ENCODE measurements at regions not wholly inside any gene's neighbourhood (a gene's known extent, or its start where the extent isn't known, plus 50 kb on each side); places are given as distances from the start of the nearest gene placed in this dataset.

DNA sequence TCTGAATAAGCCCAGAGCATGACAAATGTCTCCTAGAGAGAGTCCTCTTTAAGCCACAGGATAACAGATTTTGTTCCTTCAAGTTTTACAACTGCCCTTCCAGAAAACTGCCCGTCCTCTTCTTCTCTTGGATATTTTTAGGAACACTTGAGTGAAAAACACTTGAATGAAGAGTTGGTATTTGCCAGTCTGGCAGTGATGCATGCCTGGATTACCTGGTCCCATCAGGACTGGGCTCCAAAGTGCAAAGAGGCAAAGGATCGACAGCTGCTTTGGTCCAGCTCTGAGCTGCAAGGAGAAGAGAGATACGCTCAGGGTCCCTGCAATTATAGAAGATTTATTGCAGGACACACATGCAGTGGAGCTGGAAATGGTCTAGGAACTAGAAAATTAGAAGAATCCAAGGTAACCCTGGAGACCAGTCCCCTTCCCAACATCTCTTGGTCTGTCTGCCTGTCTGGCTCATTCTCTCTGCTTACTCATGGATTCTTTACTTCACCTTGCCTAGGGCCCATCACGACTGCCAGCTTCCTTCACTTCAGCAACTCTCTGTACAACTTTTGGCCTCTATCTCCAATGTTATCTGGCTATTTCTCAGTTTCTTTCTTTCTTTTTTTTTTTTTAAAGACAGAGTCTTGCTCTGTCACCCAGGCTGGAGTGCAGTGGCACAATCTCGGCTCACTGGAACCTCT, 112.1 kb upstream of the SIX2 start:
- Histone ChIP-seq H3K4me3 (no peak overlapping the region), H3K27me3 (no peaks in the 10 kb centered on the region), H3K27ac (no peak overlapping the region), H3K4me1 (no peaks in the 10 kb centered on the region), H3K9me3 (no peaks in the 10 kb centered on the region), H3K36me3 (no peaks in the 10 kb centered on the region)
- no peak for DNase-seq
- no peak for TF ChIP-seq POLR2A (IDR thresholded peaks at IDR 0.05)
- TF ChIP-seq, protein P1, sequence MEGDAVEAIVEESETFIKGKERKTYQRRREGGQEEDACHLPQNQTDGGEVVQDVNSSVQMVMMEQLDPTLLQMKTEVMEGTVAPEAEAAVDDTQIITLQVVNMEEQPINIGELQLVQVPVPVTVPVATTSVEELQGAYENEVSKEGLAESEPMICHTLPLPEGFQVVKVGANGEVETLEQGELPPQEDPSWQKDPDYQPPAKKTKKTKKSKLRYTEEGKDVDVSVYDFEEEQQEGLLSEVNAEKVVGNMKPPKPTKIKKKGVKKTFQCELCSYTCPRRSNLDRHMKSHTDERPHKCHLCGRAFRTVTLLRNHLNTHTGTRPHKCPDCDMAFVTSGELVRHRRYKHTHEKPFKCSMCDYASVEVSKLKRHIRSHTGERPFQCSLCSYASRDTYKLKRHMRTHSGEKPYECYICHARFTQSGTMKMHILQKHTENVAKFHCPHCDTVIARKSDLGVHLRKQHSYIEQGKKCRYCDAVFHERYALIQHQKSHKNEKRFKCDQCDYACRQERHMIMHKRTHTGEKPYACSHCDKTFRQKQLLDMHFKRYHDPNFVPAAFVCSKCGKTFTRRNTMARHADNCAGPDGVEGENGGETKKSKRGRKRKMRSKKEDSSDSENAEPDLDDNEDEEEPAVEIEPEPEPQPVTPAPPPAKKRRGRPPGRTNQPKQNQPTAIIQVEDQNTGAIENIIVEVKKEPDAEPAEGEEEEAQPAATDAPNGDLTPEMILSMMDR (IDR thresholded peaks at IDR 0.05) = no peak

DNA sequence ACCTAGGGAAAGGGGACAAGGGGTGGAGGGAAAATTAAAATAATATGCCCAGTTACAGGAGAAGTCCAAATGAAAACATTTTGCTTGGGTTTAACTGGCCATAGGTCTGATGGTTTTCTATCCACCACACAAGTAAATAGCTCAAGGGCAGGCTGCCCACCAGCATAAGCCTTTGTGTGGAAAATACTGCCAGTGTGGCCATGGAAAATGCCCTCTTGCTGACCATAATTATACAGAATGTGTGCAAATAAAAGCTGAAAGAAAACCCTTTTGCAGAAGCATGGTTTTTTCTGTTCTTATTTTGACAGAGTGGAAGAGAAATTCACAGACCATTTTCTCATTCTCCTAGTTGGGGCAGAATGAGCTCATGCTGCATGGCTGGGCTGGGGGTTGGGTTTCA, 111.3 kb upstream of the SIX2 start:
- TF ChIP-seq POLR2A (IDR thresholded peaks at IDR 0.05) = no peak
- TF ChIP-seq, protein P1 (IDR thresholded peaks at IDR 0.05) = no peak
- DNase-seq = no peak
- no peaks in the 10 kb centered on the region for H3K36me3 ChIP-seq
- no peaks in the 10 kb centered on the region for H3K27me3 ChIP-seq
- no peaks in the 10 kb centered on the region for H3K4me1 ChIP-seq
- no peaks in the 10 kb centered on the region for H3K9me3 ChIP-seq
- no peak overlapping the region for H3K4me3 ChIP-seq
- H3K27ac ChIP-seq = no peak overlapping the region

DNA sequence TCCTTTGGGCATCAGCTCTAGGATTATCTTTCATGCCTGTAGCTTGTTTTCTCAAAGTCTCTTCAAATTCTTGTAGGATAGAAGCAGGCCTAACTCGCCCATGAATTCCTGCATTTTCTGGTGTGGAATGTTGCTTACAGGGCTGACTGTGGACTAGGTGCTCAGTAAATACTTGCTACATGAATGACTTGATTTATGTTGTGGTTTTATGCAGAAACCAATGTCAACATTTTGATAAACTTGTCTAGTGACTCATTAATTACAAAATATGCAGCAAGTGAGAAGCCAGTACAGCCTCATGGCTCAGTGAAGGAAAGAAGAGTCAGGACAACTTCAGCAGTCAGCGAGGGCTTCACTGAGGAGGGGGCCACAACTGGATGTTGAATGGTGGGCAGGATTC, 110.6 kb upstream of the SIX2 start:
- Histone ChIP-seq H3K36me3 (no peaks in the 10 kb centered on the region), H3K27ac (no peak overlapping the region)
- TF ChIP-seq, protein P1 (IDR thresholded peaks at IDR 0.05) = no peak
- TF ChIP-seq POLR2A (IDR thresholded peaks at IDR 0.05) = no peak

DNA sequence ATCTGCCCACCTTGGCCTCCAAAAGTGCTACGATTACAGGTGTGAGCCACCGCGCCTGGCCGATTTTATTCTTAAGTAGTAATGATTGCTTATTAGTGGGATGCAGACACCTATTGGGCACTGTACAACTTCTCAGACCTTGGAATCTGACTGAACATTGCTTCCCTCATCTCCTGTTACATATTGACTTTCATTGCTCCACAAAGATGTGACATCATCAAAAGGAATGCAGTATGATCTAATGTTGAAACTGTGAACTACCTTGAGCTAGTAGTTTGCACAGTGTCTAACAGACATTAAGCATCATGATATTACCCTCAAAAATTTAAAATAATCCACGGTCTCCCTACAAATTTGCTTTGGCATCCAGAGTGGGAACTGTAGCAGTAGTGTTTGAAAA, 109.8 kb upstream of the SIX2 start:
- Histone ChIP-seq H3K27ac (no peak overlapping the region), H3K4me3 (no peak overlapping the region), H3K9me3 (no peaks in the 10 kb centered on the region), H3K4me1 (no peaks in the 10 kb centered on the region), H3K27me3 (no peaks in the 10 kb centered on the region), H3K36me3 (no peaks in the 10 kb centered on the region)
- no peak for DNase-seq
- no peak for TF ChIP-seq POLR2A (IDR thresholded peaks at IDR 0.05)
- TF ChIP-seq, protein P1 (IDR thresholded peaks at IDR 0.05) = no peak

More for the DNA sequence above, 110.6 kb upstream of the SIX2 start:
- Histone ChIP-seq H3K4me3 (no peak overlapping the region), H3K9me3 (no peaks in the 10 kb centered on the region), H3K4me1 (no peaks in the 10 kb centered on the region), H3K27me3 (no peaks in the 10 kb centered on the region)
- no peak for DNase-seq

DNA sequence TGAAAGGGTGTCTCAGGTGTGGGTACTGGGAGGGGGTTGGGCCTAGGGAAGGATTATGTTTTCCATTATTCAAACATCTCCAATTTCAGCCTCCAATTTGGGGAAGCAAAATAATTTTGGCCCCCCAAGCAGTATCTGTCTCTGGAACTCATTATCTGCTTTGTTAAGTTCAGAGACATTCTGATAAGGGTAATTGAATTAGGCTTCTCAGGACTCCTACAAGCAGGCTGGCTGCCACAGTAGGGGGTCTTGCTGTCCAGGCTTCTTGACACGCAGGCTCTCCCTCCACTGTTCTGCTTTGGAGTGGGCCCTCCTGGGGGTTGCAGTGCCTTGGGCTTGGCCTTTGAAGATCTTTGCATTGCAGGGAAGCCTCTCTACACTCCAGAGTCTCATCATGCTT, 108.1 kb upstream of the SIX2 start:
- H3K27me3 ChIP-seq = no peaks in the 10 kb centered on the region
- no peak overlapping the region for H3K27ac ChIP-seq
- no peak for TF ChIP-seq POLR2A (IDR thresholded peaks at IDR 0.05)
- TF ChIP-seq, protein P1 (IDR thresholded peaks at IDR 0.05) = no peak
- H3K9me3 ChIP-seq = no peaks in the 10 kb centered on the region
- no peak overlapping the region for H3K4me3 ChIP-seq
- H3K36me3 ChIP-seq = no peaks in the 10 kb centered on the region
- H3K4me1 ChIP-seq = no peaks in the 10 kb centered on the region
- no peak for DNase-seq

DNA sequence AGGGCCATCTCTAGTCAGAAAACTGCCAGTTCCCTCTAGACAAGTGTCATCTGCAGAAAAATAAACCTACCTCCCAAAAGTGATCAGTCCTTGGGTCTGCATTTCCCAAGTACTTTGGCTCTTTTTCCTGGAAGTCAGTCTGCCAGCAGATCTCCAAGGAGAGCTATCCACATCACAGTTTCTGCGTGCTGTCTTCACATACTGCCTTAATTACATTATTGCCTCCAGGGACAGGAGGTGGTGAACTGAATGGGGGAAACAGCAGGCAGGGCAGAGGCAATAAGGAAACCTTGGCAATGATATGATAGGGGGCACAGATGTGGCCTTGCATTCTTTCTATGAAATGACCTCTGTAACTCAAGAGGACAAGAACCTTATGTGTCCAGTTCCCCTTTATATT, 105.9 kb upstream of the SIX2 start:
- Histone ChIP-seq H3K36me3 (no peaks in the 10 kb centered on the region), H3K27me3 (no peaks in the 10 kb centered on the region), H3K9me3 (no peaks in the 10 kb centered on the region), H3K4me3 (no peak overlapping the region), H3K27ac (no peak overlapping the region), H3K4me1 (no peaks in the 10 kb centered on the region)
- no peak for DNase-seq
- no peak for TF ChIP-seq POLR2A (IDR thresholded peaks at IDR 0.05)
- TF ChIP-seq, protein P1 (IDR thresholded peaks at IDR 0.05) = no peak
